H9 (cell line): ENCODE measurements at regions not wholly inside any gene's neighbourhood (a gene's known extent, or its start where the extent isn't known, plus 50 kb on each side); places are given as distances from the start of the nearest gene placed in this dataset.

Source experiments
- DNase-seq: peaks from one replicate; pipeline ENCODE4 v3.0.0-alpha.2; 2017
- H2AFZ ChIP-seq: one replicate; pipeline ENCODE4 v1.6.1; 2013; ENCODE audit warnings: mild to moderate bottlenecking, low read length, control low read depth, moderate library complexity
- H2AK5ac ChIP-seq: 2 replicates; pipeline ENCODE4 v1.6.1; 2013; ENCODE audit warnings: low read length, control low read depth, mixed read lengths; ENCODE audit not compliant: insufficient read length
- H2BK120ac ChIP-seq: one replicate; pipeline ENCODE4 v1.6.1; 2013; ENCODE audit warnings: low read depth, mild to moderate bottlenecking, low read length, control low read depth, inconsistent platforms; ENCODE audit not compliant: poor library complexity, severe bottlenecking
- H2BK12ac ChIP-seq: 2 replicates; pipeline ENCODE4 v1.6.1; 2013; ENCODE audit warnings: low read length, control low read depth, mixed read lengths, low read depth; ENCODE audit not compliant: insufficient read length
- H2BK15ac ChIP-seq: 2 replicates; pipeline ENCODE4 v1.6.1; 2013; ENCODE audit warnings: low read depth, low read length, control low read depth
- H2BK20ac ChIP-seq: one replicate; pipeline ENCODE4 v1.6.1; 2013; ENCODE audit warnings: low read depth, mild to moderate bottlenecking, low read length, control low read depth, inconsistent platforms; ENCODE audit not compliant: poor library complexity, severe bottlenecking
- H2BK5ac ChIP-seq: 2 replicates; pipeline ENCODE4 v1.6.1; 2013; ENCODE audit warnings: low read length, control low read depth, mixed read lengths; ENCODE audit not compliant: insufficient read length
- H3K14ac ChIP-seq: 2 replicates; pipeline ENCODE4 v1.6.1; 2013; ENCODE audit warnings: low read length, control low read depth; ENCODE audit not compliant: insufficient read depth
- H3K18ac ChIP-seq: 2 replicates; pipeline ENCODE4 v1.6.1; 2013; ENCODE audit warnings: low read depth, mild to moderate bottlenecking, mixed read lengths, low read length, control low read depth; ENCODE audit not compliant: insufficient read length
- H3K23ac ChIP-seq: 2 replicates; pipeline ENCODE4 v1.6.1; 2013; ENCODE audit warnings: low read length, control low read depth, mixed read lengths, low read depth; ENCODE audit not compliant: insufficient read length
- H3K23me2 ChIP-seq: 2 replicates; pipeline ENCODE4 v1.6.1; 2013; ENCODE audit warnings: low read depth, mild to moderate bottlenecking, mixed read lengths, low read length, control low read depth; ENCODE audit not compliant: insufficient read length, poor library complexity, severe bottlenecking
- H3K27ac ChIP-seq: 2 replicates; pipeline ENCODE4 v1.5.1; 2013; ENCODE audit warnings: low read length, control low read depth, mixed read lengths, low read depth; ENCODE audit not compliant: insufficient read length
- H3K27me3 ChIP-seq: 2 replicates; pipeline ENCODE4 v1.6.1; 2013; ENCODE audit warnings: low read length, control low read depth, inconsistent platforms; ENCODE audit not compliant: insufficient read depth
- H3K4ac ChIP-seq: 2 replicates; pipeline ENCODE4 v1.6.1; 2013; ENCODE audit warnings: low read depth, mild to moderate bottlenecking, control low read depth, inconsistent platforms, low read length, moderate library complexity
- H3K4me1 ChIP-seq: 2 replicates; pipeline ENCODE4 v1.6.1; 2013; ENCODE audit warnings: low read length, control low read depth, inconsistent platforms; ENCODE audit not compliant: insufficient read depth
- H3K4me2 ChIP-seq: 2 replicates; pipeline ENCODE4 v1.6.1; 2013; ENCODE audit warnings: low read length, control low read depth, mixed read lengths; ENCODE audit not compliant: insufficient read length, insufficient read depth
- H3K56ac ChIP-seq: 2 replicates; pipeline ENCODE4 v1.6.1; 2013; ENCODE audit warnings: low read depth, mild to moderate bottlenecking, mixed read lengths, low read length, control low read depth; ENCODE audit not compliant: insufficient read length
- H3K79me1 ChIP-seq: 2 replicates; pipeline ENCODE4 v1.6.1; 2013; ENCODE audit warnings: low read depth, mild to moderate bottlenecking, moderate library complexity, low read length, control low read depth, inconsistent platforms; ENCODE audit not compliant: insufficient read depth, poor library complexity, severe bottlenecking
- H3K79me2 ChIP-seq: 2 replicates; pipeline ENCODE4 v1.6.1; 2013; ENCODE audit warnings: low read length, control low read depth, inconsistent platforms; ENCODE audit not compliant: insufficient read depth
- H3K9ac ChIP-seq: 2 replicates; pipeline ENCODE4 v1.6.1; 2013; ENCODE audit warnings: low read length, control low read depth, mixed read lengths; ENCODE audit not compliant: insufficient read length; ENCODE audit errors: extremely low read depth
- H3K9me3 ChIP-seq: one replicate; pipeline ENCODE4 v1.6.1; 2013; ENCODE audit warnings: low read depth, low read length, inconsistent platforms; ENCODE audit not compliant: control insufficient read depth
- H3T11ph ChIP-seq: one replicate; pipeline ENCODE4 v1.6.1; 2013; ENCODE audit warnings: mild to moderate bottlenecking, low read length, control low read depth, inconsistent platforms
- H4K20me1 ChIP-seq: one replicate; pipeline ENCODE4 v1.6.1; 2013; ENCODE audit not compliant: control insufficient read depth, insufficient read length, insufficient read depth
- H4K5ac ChIP-seq: 2 replicates; pipeline ENCODE4 v1.6.1; 2013; ENCODE audit warnings: low read depth, mild to moderate bottlenecking, mixed read lengths, low read length, control low read depth; ENCODE audit not compliant: insufficient read length
- H4K8ac ChIP-seq: replicated peaks from 2 replicates; pipeline ENCODE4 v1.6.1; 2013; ENCODE audit warnings: low read length, control low read depth, mixed read lengths, low read depth; ENCODE audit not compliant: insufficient read length
- H4K91ac ChIP-seq: 2 replicates; pipeline ENCODE4 v1.6.1; 2013; ENCODE audit warnings: low read depth, mild to moderate bottlenecking, moderate library complexity, mixed read lengths, low read length, control low read depth; ENCODE audit not compliant: insufficient read length
- H3K27ac Mint-ChIP-seq, 3 experiments: 2 replicates in 2 of 3; 3 replicates in 1 of 3; pipeline ENCODE4 v1.8.0; 2020 to 2021; ENCODE audit warnings: mixed read lengths in 3 of 3, mild to moderate bottlenecking in 1 of 3, moderate library complexity in 1 of 3
- H3K27me3 Mint-ChIP-seq: 2 replicates; pipeline ENCODE4 v1.8.0; 2021; ENCODE audit warnings: low read depth, mild to moderate bottlenecking, moderate library complexity, mixed read lengths
- H3K36me3 Mint-ChIP-seq, 3 experiments: 2 replicates in 2 of 3; 3 replicates in 1 of 3; pipeline ENCODE4 v1.8.0; 2020 to 2021; ENCODE audit warnings: low read depth in 3 of 3, mixed read lengths in 3 of 3; ENCODE audit not compliant: insufficient read depth in 1 of 3
- H3K4me1 Mint-ChIP-seq, 2 experiments: 2 replicates each; pipeline ENCODE4 v1.8.0; 2020; ENCODE audit warnings: mixed read lengths in 2 of 2
- H3K4me3 Mint-ChIP-seq, 2 experiments: 2 replicates in 1 of 2; 3 replicates in 1 of 2; pipeline ENCODE4 v1.8.0; 2020 to 2021; ENCODE audit warnings: mild to moderate bottlenecking in 2 of 2, mixed read lengths in 2 of 2, moderate library complexity in 1 of 2
- H3K9me3 Mint-ChIP-seq, 2 experiments: 2 replicates in 1 of 2; 3 replicates in 1 of 2; pipeline ENCODE4 v1.8.0; 2020; ENCODE audit warnings: mild to moderate bottlenecking in 2 of 2, mixed read lengths in 2 of 2, moderate library complexity in 1 of 2
- WGBS: extraction: QIAGEN DNeasy Blood & Tissue Kit; methylation state at CpG from one replicate; pipeline ENCODE4 v1.1.7; 2013; ENCODE audit warnings: missing lambda C conversion rate, low lambda C conversion rate, mixed read lengths; ENCODE audit not compliant: insufficient read length; ENCODE audit errors: extremely low coverage; 5-methylcytosine and 5-hydroxymethylcytosine counted together
- TF ChIP-seq, protein P1 (sequence below): fragments of 200-600 bp; sonication (generic); conservative IDR thresholded peaks from 3 replicates; pipeline ENCODE4 v1.8.0; 2021; ENCODE audit warnings: antibody characterized with exemption, mild to moderate bottlenecking

DNA sequence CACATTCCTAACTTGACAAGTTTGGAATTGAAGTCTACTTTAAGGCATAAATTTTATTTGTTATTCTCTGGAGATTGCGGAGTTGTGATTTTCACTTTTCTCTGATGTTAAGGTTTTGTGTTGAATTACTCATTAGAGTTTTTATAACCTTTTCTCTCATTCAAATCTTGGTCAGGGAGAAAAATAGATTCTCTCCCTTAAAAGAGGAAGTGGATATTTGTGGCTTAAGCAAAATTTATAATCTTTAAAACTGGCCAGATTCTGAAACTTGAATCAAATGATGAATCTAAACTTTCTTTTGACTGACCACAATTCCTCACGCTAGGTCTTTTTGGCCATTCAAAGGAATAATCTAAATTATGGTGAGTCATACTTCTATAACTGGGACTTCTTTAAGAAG lies 361.4 kb downstream of the TEX13C start:
- no peak overlapping the region for H2BK20ac ChIP-seq
- no peaks in the 10 kb centered on the region for H3K79me2 ChIP-seq
- H3K14ac ChIP-seq: no peak overlapping the region
- TF ChIP-seq, protein P1, sequence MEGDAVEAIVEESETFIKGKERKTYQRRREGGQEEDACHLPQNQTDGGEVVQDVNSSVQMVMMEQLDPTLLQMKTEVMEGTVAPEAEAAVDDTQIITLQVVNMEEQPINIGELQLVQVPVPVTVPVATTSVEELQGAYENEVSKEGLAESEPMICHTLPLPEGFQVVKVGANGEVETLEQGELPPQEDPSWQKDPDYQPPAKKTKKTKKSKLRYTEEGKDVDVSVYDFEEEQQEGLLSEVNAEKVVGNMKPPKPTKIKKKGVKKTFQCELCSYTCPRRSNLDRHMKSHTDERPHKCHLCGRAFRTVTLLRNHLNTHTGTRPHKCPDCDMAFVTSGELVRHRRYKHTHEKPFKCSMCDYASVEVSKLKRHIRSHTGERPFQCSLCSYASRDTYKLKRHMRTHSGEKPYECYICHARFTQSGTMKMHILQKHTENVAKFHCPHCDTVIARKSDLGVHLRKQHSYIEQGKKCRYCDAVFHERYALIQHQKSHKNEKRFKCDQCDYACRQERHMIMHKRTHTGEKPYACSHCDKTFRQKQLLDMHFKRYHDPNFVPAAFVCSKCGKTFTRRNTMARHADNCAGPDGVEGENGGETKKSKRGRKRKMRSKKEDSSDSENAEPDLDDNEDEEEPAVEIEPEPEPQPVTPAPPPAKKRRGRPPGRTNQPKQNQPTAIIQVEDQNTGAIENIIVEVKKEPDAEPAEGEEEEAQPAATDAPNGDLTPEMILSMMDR: no peak
- H3K4me3 Mint-ChIP-seq: no peak overlapping the region
- H3K27me3 Mint-ChIP-seq: no peaks in the 10 kb centered on the region
- DNase-seq: no peak
- no peak overlapping the region for H4K91ac ChIP-seq
- peaks cover 5 to 9% of the 10 kb centered on the region in 2 experiments; a peak in 3 of 4 replicates for H3K4me1 Mint-ChIP-seq
- H4K5ac ChIP-seq: no peak overlapping the region
- H2BK15ac ChIP-seq: no peak overlapping the region
- no peak overlapping the region for H3K18ac ChIP-seq
- H3K27ac Mint-ChIP-seq: no peak overlapping the region
- no peak overlapping the region for H4K8ac ChIP-seq
- no peak overlapping the region for H3K23ac ChIP-seq
- H4K20me1 ChIP-seq: no peaks in the 10 kb centered on the region
- no peak overlapping the region for H3K9ac ChIP-seq
- no peak overlapping the region for H2BK120ac ChIP-seq
- no peak overlapping the region for H2BK5ac ChIP-seq
- H3K4ac ChIP-seq: no peak overlapping the region
- H3K4me2 ChIP-seq: no peak overlapping the region
- no peaks in the 10 kb centered on the region for H3K9me3 ChIP-seq
- no peaks in the 10 kb centered on the region for H3K27me3 ChIP-seq
- H3T11ph ChIP-seq: no peak overlapping the region
- H3K9me3 Mint-ChIP-seq: peaks cover 35 to 52% of the 10 kb centered on the region in 2 experiments
- no peak overlapping the region for H2AK5ac ChIP-seq
- no CpG with 5 or more reads among the region's 2 CpGs for WGBS
- no peaks in the 10 kb centered on the region for H3K23me2 ChIP-seq
- no peaks in the 10 kb centered on the region for H3K4me1 ChIP-seq
- H3K27ac ChIP-seq: no peak overlapping the region
- no peaks in the 10 kb centered on the region for H3K79me1 ChIP-seq
- no peak overlapping the region for H2AFZ ChIP-seq
- peaks cover 9 to 11% (median 11%) of the 10 kb centered on the region in 3 experiments for H3K36me3 Mint-ChIP-seq
- H3K56ac ChIP-seq: no peak overlapping the region
- no peak overlapping the region for H2BK12ac ChIP-seq
